ENCODE measurements at regions not wholly inside any gene's neighbourhood (a gene's known extent, or its start where the extent isn't known, plus 50 kb on each side); places are given as distances from the start of the nearest gene placed in this dataset.

- TF ChIP-seq CTCF (IDR thresholded peaks at IDR 0.05) (no peak), POLR2A (IDR thresholded peaks at IDR 0.05) (no peak)
Measured at GRCh38 chr19:30865511-30865910, 483.7 kb downstream of the TSHZ3 start.

Data from body of pancreas (tissue), 4 donors.